C4-2B (cell line): ENCODE measurements at regions not wholly inside any gene's neighbourhood (a gene's known extent, or its start where the extent isn't known, plus 50 kb on each side); places are given as distances from the start of the nearest gene placed in this dataset.

ENCODE experiments used
- ZFX ChIP-seq: fragments of 450-650 bp; IDR thresholded peaks from 2 replicates; pipeline ENCODE4 v1.6.1; 2017
- TF ChIP-seq, protein P1 (sequence below): fragments of 450-650 bp; conservative IDR thresholded peaks from 2 replicates; pipeline ENCODE4 v1.5.1; 2017; ENCODE audit warnings: mild to moderate bottlenecking

GRCh38 chr10:123318516-123318915 is 164.3 kb downstream of the BUB3 start:
- TF ChIP-seq, protein P1, sequence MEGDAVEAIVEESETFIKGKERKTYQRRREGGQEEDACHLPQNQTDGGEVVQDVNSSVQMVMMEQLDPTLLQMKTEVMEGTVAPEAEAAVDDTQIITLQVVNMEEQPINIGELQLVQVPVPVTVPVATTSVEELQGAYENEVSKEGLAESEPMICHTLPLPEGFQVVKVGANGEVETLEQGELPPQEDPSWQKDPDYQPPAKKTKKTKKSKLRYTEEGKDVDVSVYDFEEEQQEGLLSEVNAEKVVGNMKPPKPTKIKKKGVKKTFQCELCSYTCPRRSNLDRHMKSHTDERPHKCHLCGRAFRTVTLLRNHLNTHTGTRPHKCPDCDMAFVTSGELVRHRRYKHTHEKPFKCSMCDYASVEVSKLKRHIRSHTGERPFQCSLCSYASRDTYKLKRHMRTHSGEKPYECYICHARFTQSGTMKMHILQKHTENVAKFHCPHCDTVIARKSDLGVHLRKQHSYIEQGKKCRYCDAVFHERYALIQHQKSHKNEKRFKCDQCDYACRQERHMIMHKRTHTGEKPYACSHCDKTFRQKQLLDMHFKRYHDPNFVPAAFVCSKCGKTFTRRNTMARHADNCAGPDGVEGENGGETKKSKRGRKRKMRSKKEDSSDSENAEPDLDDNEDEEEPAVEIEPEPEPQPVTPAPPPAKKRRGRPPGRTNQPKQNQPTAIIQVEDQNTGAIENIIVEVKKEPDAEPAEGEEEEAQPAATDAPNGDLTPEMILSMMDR = no peak
- TF ChIP-seq ZFX = no peak
